GM21447 (cell line): ENCODE measurements at regions not wholly inside any gene's neighbourhood (a gene's known extent, or its start where the extent isn't known, plus 50 kb on each side); places are given as distances from the start of the nearest gene placed in this dataset.

Experiments
- ATAC-seq: cut with Tn5 transposase; IDR thresholded peaks from one replicate; pipeline ENCODE4 v1.9.1; 2021; ENCODE audit not compliant: unreplicated experiment

DNA sequence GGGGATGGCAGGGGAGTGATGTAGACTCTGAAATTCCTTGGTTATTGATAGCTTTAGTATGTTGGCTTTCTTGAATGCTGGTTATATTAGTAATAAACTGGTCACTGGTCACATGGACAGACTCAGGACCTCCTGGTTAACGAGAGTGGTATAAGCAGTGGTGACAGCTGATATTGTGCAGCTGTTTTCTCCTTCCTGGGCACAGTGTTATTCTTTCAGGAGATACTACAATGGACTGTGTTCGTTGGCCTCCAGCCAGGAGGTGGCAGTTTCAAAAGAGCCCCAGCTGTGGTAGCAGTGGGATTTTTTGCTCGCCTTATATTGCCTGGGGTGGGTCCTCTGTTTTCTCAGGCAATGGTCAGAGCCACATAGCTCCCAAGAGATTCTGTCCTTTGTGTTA lies 181.6 kb upstream of the RBMS3 start:
- ATAC-seq: no peak

DNA sequence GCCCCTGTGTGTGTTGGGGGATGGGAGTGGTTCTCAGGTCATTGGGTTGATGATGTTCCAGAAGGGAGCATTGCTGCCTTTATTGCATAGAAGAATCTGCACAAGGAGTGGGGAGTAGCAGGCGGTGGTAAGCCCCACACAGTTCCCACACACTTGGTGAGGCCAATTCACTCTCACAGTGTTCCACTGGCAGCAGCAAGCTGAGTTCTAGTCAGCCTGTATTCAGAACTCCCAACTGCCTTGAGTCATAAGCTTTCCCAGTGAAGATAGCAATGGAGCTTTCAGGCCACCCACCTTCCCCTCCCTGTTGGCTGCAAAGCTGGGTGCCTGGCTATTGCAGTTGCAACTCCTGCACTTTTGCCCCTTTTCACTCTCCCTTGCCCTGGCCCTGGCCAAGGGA lies 181.1 kb upstream of the RBMS3 start:
- ATAC-seq: no peak

DNA sequence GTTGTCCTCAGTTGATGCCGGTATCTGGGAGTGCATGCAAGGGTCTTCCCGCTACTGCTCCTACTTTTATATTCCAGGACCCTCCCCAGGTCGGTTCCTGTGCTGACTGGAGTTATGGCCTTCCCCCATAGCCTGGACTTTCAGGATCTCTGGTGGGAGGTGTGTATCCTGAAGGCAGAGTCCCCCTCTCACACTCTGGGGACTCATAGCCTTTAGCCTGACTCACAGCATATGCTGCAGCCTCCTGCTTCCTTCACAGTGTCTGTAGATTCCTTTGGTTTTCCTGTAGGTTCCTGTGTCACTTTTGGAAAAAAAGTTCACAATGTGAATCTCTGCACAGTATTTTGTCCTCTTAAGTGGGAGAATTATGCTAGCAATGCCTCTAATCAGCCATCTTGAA lies 180.6 kb upstream of the RBMS3 start:
- ATAC-seq: no peak

DNA sequence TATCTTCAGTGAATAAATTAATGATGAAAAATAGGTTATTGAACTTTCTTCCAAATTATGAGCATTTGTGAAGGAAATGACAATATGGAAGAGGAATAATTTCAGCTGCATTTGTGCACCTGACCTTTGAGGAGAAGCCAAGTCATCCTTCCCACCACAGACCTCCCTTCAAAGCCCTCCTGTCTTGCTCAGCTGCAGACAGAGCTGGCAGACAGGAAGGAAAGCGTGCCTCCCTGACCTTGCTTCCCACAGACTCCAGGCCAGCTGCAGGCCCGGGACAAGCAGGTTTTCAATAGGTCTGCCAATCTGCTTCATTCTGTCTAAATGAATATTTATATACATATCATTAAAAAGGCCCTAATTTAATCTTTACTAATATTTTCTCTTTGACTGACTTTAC lies 152.9 kb upstream of the RBMS3 start:
- no peak for ATAC-seq

DNA sequence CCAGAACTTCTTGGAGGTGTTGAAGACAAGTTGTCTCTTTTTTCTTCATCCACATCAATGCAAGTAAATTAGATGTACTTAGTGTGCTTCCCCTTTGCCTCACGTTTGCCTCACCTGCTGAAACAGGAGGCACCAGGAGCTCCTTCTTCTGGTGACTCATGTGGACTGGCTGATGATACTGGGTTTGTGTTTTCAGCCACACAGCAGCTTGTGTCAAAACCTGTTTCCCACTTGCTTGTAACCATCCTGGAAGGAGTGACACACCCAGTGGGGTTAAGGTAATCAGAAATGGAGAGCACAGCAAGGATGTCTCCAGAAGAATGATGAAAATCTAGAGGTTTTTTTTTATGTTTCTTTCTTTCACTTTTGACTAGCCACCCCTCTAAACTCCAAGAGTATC lies 143.3 kb upstream of the RBMS3 start:
- no peak for ATAC-seq

DNA sequence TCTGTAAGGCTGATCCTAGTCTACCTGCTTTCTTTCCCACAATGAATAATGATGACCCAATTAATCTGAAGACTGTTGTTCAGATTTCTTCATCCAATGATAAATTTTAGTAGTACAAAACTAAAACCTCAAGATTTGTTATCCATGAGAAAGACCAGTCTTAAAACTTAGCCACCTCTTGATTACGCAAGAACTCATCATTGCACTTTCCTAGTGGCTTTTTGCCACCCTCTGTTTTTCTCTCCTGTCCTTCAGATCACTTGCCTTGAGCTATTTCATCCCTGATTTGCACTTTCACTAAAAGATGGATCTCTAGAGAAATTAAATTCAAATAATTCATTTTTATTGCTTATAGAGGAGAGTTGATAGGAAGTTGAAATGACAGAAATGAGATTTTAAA lies 142.7 kb upstream of the RBMS3 start:
- ATAC-seq: no peak

DNA sequence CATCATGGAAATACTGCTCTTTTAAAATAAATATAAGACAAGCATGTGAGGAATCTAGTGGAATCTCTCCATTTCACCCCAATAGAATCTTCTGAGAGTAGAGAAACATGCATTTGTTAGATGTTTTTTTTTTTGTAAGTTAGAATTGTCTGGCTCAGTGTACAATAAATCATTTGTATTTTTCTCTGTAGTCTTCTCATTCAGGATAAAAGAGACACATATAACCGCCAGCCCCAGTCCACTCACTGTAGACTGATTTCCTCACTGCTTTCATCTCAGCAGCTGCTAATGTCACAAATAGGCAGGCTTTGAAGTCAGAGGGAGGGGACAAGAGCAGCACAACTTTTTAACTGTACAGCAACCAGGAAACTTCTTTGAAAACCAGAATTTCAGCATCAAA lies 140.2 kb upstream of the RBMS3 start:
- no peak for ATAC-seq

DNA sequence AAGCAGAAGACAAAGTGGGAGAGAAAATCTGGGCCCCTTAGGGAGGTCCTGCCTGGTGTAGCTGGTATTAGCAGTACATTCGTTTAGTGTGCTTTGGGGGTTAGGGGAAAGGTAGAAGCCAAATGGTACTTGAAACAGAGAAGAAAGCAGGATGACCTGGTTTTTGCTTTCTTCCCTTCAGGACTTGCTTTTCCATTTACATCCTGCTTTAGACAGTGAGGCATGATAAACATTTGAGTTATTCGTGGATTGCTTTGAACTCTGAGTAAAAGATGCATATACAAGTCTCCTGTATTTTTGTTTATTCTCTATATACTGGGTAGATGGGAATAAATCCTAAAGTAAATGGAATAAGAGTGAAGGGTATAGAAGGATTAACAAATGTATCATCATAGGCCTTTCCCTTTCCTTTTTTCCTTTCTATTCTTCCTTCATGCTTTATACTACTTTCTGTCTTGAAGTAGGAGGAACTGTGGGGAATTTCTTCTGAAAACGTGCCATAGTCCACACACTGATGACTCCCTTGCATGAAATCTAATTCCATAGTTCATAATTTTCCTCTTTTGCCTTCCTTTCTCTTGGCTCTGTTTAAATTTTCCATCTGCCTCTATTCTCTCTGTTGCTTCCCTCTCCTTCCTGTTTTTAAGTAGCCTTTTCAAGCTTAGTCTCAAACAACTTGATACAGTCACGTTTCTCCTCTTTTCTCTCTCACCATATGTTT lies 139.5 kb upstream of the RBMS3 start:
- no peak for ATAC-seq

DNA sequence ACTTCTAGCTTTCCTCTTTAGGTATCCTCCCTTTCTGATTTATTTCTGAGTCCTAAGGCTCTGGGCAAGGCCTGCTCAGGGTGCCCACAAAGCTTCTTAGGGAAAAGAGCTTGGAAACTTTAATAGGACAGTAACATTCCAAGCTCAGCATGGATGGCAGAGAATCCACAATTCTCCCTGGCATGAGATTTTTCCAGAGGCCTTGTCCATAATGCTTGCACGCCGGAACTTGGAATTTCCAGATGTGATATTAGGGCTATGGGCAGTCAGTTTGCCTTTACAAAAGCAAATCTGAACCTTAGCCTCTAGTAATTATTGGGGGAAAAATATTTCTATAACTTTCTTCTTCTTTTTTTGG lies 139.0 kb upstream of the RBMS3 start:
- ATAC-seq: no peak

DNA sequence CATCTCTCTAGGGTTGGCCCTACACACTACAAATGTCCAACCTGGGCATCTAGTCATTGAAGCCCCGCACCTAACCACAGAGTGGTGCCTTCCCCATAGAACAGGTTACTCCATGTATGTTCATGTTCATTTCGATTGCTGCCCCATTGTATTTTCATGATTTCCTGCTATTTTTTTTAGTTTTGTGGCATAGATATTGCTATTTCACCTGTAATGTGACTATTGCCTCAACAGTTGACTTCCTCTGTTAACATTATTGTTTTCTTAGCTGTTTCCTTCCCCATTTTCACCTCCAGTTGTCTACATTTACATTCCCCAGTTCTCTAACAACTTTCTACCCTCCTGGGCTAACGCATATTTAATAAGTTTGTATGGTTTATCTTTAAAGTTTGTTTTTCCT lies 137.7 kb upstream of the RBMS3 start:
- no peak for ATAC-seq

DNA sequence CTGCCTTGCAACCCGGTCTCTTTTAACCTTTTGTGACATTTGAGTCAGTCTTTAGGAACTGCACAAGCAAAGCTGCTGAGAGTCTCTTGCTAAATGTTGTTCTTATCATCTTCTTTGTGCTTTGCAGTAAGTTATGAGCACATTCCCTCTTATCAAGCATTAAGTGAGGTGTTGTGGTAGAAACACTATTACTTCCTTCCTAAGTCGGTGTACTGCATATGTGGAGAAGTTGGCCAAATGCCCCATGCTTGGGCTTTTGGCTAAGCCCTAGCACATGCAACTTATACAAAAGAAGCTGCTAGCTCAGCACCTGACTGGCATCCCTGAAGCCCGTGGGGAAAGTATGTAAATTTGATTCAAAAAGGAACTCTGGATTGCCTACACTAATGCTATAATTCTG lies 136.5 kb upstream of the RBMS3 start:
- no peak for ATAC-seq

DNA sequence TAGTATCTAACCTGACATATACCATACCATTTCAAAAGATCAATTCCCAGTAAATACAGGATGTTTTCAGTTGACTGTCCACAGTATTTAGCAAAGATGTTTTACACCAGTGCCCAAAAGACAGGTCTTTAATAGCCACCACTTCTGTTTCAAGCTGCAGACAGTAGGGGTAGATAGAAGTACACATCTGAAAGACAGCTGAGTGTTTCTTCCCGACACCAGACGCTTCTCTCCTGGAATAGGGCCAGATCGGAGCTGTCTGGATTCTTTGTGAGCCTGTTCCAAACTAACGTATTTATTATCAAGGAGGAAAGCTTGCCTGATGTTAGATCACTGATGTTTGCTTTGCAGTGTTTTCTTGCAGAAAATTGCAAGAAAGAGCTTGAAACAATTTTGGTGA lies 136.1 kb upstream of the RBMS3 start:
- no peak for ATAC-seq

DNA sequence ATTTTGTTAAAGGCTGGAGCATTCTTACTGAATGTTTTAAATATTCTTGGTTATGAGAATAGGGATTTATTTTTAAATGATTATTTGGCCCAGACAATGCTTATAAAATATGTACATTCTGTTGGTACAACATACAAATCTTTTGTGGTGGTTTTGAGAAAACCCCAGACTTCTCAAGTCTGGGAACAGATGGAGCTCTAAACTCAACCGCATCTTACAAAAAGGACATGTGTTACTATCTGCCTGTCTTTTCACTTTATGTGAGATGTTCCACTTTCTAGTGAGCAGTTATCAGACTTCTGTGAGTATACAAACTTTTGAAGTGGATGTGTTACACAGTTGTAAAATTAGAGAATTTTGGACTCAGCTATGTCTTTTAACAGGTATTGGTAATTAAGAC lies 135.5 kb upstream of the RBMS3 start:
- ATAC-seq: no peak

DNA sequence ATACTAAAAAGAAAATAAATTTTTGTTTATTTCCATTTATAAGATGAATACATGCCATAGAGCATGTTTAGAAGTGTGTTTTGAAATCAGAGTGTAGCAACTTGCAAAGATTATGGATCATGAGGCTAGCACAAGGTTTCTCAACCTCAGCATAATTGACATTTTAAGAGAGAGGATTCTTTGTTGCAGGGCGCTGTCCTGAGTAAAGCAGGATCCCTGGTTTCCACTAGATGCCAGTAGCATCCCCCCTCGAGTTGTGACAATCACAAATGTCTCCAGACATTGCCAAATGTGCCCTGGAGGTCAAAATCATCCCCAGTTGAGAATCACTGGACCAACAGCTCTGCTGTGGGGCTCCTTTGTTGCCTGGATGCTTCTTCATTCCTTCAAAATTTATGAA lies 128.5 kb upstream of the RBMS3 start:
- no peak for ATAC-seq

DNA sequence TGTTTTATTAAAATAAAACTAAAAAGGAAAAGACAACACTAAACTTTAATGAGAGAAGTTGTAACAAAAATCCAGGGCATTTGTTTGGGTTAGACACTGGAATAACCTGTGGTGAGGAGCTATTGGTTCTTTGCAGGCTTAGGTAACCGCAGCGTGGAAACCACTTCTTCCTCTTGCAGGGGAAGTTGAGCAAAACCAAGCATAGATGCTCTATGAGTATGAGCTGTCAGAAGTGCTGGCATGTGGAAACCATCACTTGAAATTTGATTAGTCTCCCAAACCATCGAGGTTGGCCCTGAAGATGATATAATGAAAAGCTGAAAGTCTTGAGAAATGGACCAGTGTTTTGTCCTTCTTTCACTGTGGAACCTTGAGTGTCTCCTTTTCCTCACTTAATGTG lies 127.1 kb upstream of the RBMS3 start:
- no peak for ATAC-seq

DNA sequence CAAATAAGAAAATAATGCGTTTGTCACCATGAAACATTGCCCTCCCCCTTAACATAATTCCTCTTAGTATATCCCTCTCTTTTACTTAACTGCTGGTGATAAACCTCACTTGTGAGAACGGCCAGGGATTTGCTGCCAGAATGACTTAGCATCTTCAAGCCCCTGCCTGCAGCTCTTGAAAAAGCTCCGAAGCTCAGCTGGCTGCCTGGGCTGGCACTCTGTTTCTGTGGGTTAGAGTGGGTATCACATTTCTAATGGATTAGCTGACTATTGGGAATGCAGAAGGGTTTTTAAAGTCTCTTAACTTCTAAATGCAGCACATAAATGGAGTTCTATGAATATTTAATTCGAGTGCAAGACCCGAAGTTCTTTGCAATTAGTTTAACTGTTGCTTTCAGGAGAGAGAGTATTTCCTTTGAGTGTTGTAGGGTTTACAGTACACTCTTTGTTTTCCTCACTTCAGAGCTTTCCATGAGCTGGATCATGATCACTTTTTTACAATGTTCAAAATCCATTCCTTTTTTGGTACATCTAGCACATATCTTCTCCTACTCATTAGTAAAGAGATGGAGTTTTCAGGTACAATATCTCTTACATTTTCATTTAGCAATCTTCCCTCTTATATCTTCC lies 124.7 kb upstream of the RBMS3 start:
- ATAC-seq: no peak

DNA sequence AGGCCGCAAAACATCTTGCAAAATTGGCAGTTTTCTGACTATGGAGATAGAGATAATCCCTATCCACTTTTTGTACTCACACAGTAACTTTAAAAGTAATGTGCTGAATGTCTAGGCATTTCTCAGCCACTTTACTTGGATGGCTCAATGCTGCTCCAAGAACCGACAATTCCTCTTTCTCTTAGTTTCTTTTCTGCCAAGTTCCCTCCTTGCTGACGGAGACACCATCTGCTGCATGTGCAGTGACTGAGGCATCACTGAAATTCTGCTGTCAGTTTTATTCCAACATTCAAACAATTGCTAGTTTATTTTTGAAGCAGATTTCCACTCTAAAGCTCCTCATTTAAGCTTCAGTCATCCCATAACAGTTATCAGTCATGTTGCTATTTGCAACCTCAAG lies 116.0 kb upstream of the RBMS3 start:
- ATAC-seq: no peak

DNA sequence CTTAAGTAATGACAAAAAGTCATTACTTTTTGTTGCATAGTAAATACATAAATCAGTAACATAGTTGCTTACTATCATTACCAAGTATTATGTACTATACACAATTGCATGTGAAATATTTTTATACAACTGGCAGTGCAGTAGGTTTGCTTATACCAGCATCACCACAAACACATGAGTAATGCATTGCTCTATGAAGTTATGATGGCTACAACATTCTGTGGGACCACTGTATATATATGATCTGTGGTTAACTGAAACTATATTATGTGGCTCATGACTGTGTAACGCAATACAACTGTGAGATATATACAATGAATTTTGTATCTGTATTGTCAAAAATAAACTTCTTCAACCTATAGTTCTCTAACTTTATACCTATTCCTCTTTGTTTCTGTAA lies 113.7 kb upstream of the RBMS3 start:
- ATAC-seq: no peak

DNA sequence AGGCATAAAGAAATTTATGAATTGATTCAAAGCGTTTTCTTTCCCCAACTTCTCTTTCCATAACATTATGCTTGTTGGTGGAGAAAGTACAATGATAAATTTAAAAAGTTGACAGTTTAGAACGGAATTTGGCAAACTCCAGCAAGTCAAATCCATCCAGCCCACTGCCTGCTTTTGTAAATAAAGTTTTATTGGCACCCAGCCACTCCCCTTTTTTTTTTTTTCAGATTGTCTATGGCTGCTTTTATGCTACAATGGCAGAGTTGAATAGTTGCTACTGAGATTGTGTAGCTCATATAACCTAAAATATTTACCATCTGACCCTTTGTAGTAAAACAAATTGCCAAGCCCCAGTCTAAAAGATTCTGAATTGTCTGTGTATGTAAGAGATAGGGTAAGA lies 112.8 kb upstream of the RBMS3 start:
- no peak for ATAC-seq

DNA sequence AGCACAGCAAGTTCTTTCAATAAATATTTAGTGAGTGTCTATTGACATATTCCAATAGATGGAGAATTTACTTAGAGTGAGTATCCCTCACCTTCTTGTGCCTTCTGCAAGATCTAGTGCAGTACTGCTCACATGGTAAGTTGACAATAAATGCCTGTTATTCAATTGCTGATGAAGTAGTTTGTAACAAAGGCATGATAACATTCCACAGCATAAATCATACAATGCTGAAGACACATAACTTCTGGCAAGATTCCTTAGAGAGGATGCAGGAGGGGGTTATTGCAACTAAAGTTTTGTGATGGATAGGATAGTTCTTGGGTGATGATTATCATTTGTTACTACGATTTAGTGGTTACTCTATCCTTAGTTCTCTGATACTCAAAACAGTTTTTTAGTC lies 112.2 kb upstream of the RBMS3 start:
- ATAC-seq: no peak

DNA sequence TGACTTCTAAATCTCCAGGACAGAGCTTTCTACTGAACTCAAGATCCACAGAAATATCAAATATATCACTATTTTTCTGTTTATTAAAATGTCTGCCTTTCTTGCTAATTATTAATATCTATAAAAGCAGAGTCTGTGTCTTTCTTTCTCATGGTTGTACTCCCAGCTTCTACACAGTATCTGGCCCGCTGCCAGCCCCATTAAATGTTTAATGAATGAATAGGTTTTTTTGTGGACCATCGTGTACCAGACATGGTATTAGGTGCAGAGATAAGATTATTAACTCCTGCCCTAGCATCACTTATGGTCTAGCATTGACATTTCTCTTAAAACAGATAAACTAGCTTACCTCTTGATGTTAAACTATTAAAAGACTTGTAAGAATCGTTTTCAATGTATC lies 111.4 kb upstream of the RBMS3 start:
- ATAC-seq: no peak

DNA sequence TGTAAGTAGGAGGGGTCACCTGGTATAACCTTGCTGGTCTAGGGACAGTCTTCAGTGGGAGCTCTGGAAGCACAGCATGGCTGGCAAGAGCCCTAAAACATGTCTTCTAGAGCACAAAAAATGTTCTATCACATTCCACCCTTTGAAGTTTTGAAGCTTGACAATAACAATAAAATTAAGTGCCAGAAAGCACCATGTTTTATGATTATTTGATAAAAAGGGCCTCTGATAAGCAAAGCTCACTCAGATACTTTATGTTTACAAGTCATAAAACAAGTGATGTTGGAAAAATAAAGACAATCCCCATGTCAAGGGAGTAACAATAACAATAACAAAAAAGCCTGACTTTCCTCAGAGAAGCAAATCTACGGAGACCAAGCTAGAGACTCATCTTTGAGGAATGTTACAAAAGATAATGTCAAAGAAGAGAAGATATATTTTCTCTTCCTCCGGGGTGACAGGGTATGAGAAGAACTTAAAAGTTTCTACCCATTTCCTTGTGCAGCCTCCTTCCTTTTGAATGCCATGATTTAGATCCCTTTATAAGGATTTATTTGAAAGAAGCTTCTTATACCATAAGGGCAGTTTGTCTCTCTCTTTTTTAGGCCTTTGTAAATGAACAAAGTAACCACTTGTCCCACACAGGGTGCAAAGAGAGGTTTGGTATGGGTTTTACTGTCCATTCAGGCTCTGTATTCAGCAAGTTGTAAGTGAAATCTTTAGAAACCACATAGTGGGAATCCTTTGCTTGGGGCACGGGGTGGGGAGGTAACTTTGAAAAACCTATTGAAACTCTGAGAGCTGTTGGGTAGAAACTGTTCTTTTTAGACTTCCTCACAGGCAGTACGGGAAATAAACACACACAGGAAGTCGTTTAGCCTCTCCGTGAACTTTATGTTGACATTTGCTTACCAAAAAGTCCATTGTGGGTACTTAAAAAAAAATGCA lies 109.6 kb upstream of the RBMS3 start:
- ATAC-seq: no peak
